H9 (cell line): ENCODE measurements at regions not wholly inside any gene's neighbourhood (a gene's known extent, or its start where the extent isn't known, plus 50 kb on each side); places are given as distances from the start of the nearest gene placed in this dataset.

ENCODE experiments used
- DNase-seq: peaks from one replicate; pipeline ENCODE4 v3.0.0-alpha.2; 2017
- H2AFZ ChIP-seq: one replicate; pipeline ENCODE4 v1.6.1; 2013; ENCODE audit warnings: mild to moderate bottlenecking, low read length, control low read depth, moderate library complexity
- H2AK5ac ChIP-seq: 2 replicates; pipeline ENCODE4 v1.6.1; 2013; ENCODE audit warnings: low read length, control low read depth, mixed read lengths; ENCODE audit not compliant: insufficient read length
- H2BK120ac ChIP-seq: one replicate; pipeline ENCODE4 v1.6.1; 2013; ENCODE audit warnings: low read depth, mild to moderate bottlenecking, low read length, control low read depth, inconsistent platforms; ENCODE audit not compliant: poor library complexity, severe bottlenecking
- H2BK12ac ChIP-seq: 2 replicates; pipeline ENCODE4 v1.6.1; 2013; ENCODE audit warnings: low read length, control low read depth, mixed read lengths, low read depth; ENCODE audit not compliant: insufficient read length
- H2BK15ac ChIP-seq: 2 replicates; pipeline ENCODE4 v1.6.1; 2013; ENCODE audit warnings: low read depth, low read length, control low read depth
- H2BK20ac ChIP-seq: one replicate; pipeline ENCODE4 v1.6.1; 2013; ENCODE audit warnings: low read depth, mild to moderate bottlenecking, low read length, control low read depth, inconsistent platforms; ENCODE audit not compliant: poor library complexity, severe bottlenecking
- H2BK5ac ChIP-seq: 2 replicates; pipeline ENCODE4 v1.6.1; 2013; ENCODE audit warnings: low read length, control low read depth, mixed read lengths; ENCODE audit not compliant: insufficient read length
- H3K14ac ChIP-seq: 2 replicates; pipeline ENCODE4 v1.6.1; 2013; ENCODE audit warnings: low read length, control low read depth; ENCODE audit not compliant: insufficient read depth
- H3K18ac ChIP-seq: 2 replicates; pipeline ENCODE4 v1.6.1; 2013; ENCODE audit warnings: low read depth, mild to moderate bottlenecking, mixed read lengths, low read length, control low read depth; ENCODE audit not compliant: insufficient read length
- H3K23ac ChIP-seq: 2 replicates; pipeline ENCODE4 v1.6.1; 2013; ENCODE audit warnings: low read length, control low read depth, mixed read lengths, low read depth; ENCODE audit not compliant: insufficient read length
- H3K23me2 ChIP-seq: 2 replicates; pipeline ENCODE4 v1.6.1; 2013; ENCODE audit warnings: low read depth, mild to moderate bottlenecking, mixed read lengths, low read length, control low read depth; ENCODE audit not compliant: insufficient read length, poor library complexity, severe bottlenecking
- H3K27ac ChIP-seq: 2 replicates; pipeline ENCODE4 v1.5.1; 2013; ENCODE audit warnings: low read length, control low read depth, mixed read lengths, low read depth; ENCODE audit not compliant: insufficient read length
- H3K27me3 ChIP-seq: 2 replicates; pipeline ENCODE4 v1.6.1; 2013; ENCODE audit warnings: low read length, control low read depth, inconsistent platforms; ENCODE audit not compliant: insufficient read depth
- H3K4ac ChIP-seq: 2 replicates; pipeline ENCODE4 v1.6.1; 2013; ENCODE audit warnings: low read depth, mild to moderate bottlenecking, control low read depth, inconsistent platforms, low read length, moderate library complexity
- H3K4me1 ChIP-seq: 2 replicates; pipeline ENCODE4 v1.6.1; 2013; ENCODE audit warnings: low read length, control low read depth, inconsistent platforms; ENCODE audit not compliant: insufficient read depth
- H3K4me2 ChIP-seq: 2 replicates; pipeline ENCODE4 v1.6.1; 2013; ENCODE audit warnings: low read length, control low read depth, mixed read lengths; ENCODE audit not compliant: insufficient read length, insufficient read depth
- H3K56ac ChIP-seq: 2 replicates; pipeline ENCODE4 v1.6.1; 2013; ENCODE audit warnings: low read depth, mild to moderate bottlenecking, mixed read lengths, low read length, control low read depth; ENCODE audit not compliant: insufficient read length
- H3K79me1 ChIP-seq: 2 replicates; pipeline ENCODE4 v1.6.1; 2013; ENCODE audit warnings: low read depth, mild to moderate bottlenecking, moderate library complexity, low read length, control low read depth, inconsistent platforms; ENCODE audit not compliant: insufficient read depth, poor library complexity, severe bottlenecking
- H3K79me2 ChIP-seq: 2 replicates; pipeline ENCODE4 v1.6.1; 2013; ENCODE audit warnings: low read length, control low read depth, inconsistent platforms; ENCODE audit not compliant: insufficient read depth
- H3K9ac ChIP-seq: 2 replicates; pipeline ENCODE4 v1.6.1; 2013; ENCODE audit warnings: low read length, control low read depth, mixed read lengths; ENCODE audit not compliant: insufficient read length; ENCODE audit errors: extremely low read depth
- H3K9me3 ChIP-seq: one replicate; pipeline ENCODE4 v1.6.1; 2013; ENCODE audit warnings: low read depth, low read length, inconsistent platforms; ENCODE audit not compliant: control insufficient read depth
- H3T11ph ChIP-seq: one replicate; pipeline ENCODE4 v1.6.1; 2013; ENCODE audit warnings: mild to moderate bottlenecking, low read length, control low read depth, inconsistent platforms
- H4K20me1 ChIP-seq: one replicate; pipeline ENCODE4 v1.6.1; 2013; ENCODE audit not compliant: control insufficient read depth, insufficient read length, insufficient read depth
- H4K5ac ChIP-seq: 2 replicates; pipeline ENCODE4 v1.6.1; 2013; ENCODE audit warnings: low read depth, mild to moderate bottlenecking, mixed read lengths, low read length, control low read depth; ENCODE audit not compliant: insufficient read length
- H4K8ac ChIP-seq: replicated peaks from 2 replicates; pipeline ENCODE4 v1.6.1; 2013; ENCODE audit warnings: low read length, control low read depth, mixed read lengths, low read depth; ENCODE audit not compliant: insufficient read length
- H4K91ac ChIP-seq: 2 replicates; pipeline ENCODE4 v1.6.1; 2013; ENCODE audit warnings: low read depth, mild to moderate bottlenecking, moderate library complexity, mixed read lengths, low read length, control low read depth; ENCODE audit not compliant: insufficient read length
- H3K27ac Mint-ChIP-seq, 3 experiments: 2 replicates in 2 of 3; 3 replicates in 1 of 3; pipeline ENCODE4 v1.8.0; 2020 to 2021; ENCODE audit warnings: mixed read lengths in 3 of 3, mild to moderate bottlenecking in 1 of 3, moderate library complexity in 1 of 3
- H3K27me3 Mint-ChIP-seq: 2 replicates; pipeline ENCODE4 v1.8.0; 2021; ENCODE audit warnings: low read depth, mild to moderate bottlenecking, moderate library complexity, mixed read lengths
- H3K36me3 Mint-ChIP-seq, 3 experiments: 2 replicates in 2 of 3; 3 replicates in 1 of 3; pipeline ENCODE4 v1.8.0; 2020 to 2021; ENCODE audit warnings: low read depth in 3 of 3, mixed read lengths in 3 of 3; ENCODE audit not compliant: insufficient read depth in 1 of 3
- H3K4me1 Mint-ChIP-seq, 2 experiments: 2 replicates each; pipeline ENCODE4 v1.8.0; 2020; ENCODE audit warnings: mixed read lengths in 2 of 2
- H3K4me3 Mint-ChIP-seq, 2 experiments: 2 replicates in 1 of 2; 3 replicates in 1 of 2; pipeline ENCODE4 v1.8.0; 2020 to 2021; ENCODE audit warnings: mild to moderate bottlenecking in 2 of 2, mixed read lengths in 2 of 2, moderate library complexity in 1 of 2
- H3K9me3 Mint-ChIP-seq, 2 experiments: 2 replicates in 1 of 2; 3 replicates in 1 of 2; pipeline ENCODE4 v1.8.0; 2020; ENCODE audit warnings: mild to moderate bottlenecking in 2 of 2, mixed read lengths in 2 of 2, moderate library complexity in 1 of 2
- WGBS: extraction: QIAGEN DNeasy Blood & Tissue Kit; methylation state at CpG from one replicate; pipeline ENCODE4 v1.1.7; 2013; ENCODE audit warnings: missing lambda C conversion rate, low lambda C conversion rate, mixed read lengths; ENCODE audit not compliant: insufficient read length; ENCODE audit errors: extremely low coverage; 5-methylcytosine and 5-hydroxymethylcytosine counted together
- TF ChIP-seq, protein P1 (sequence below): fragments of 200-600 bp; sonication (generic); conservative IDR thresholded peaks from 3 replicates; pipeline ENCODE4 v1.8.0; 2021; ENCODE audit warnings: antibody characterized with exemption, mild to moderate bottlenecking

DNA sequence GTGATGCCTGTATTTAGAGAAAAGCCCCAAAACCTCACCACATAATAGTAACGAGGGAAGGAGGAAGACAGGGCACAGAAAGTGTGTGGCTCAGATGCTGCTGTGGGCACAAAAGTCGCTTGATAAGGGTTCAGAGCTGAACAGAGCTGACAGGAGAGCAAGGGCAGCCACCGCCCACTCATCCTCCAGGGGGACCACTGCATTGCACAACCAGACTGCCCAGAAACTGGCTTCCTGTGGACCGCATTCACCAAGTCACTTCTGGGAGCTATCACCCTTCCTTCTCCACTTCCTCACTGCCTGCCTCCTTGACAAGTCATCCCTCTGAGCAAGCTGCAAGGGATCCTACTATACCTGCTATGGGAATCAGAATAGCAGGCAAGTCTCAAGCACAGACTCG, 512.4 kb upstream of the CDH11 start:
- no peak overlapping the region; the same call in 1 of the 2 replicates for H3K14ac ChIP-seq
- H3K79me1 ChIP-seq: no peaks in the 10 kb centered on the region
- H3K36me3 Mint-ChIP-seq: no peaks in the 10 kb centered on the region
- no peak overlapping the region for H2BK15ac ChIP-seq
- H3K27me3 ChIP-seq: no peaks in the 10 kb centered on the region
- no peak overlapping the region for H2AK5ac ChIP-seq
- H4K91ac ChIP-seq: no peak overlapping the region
- no peak overlapping the region for H3K27ac ChIP-seq
- H3K56ac ChIP-seq: no peak overlapping the region
- no peak overlapping the region for H4K8ac ChIP-seq
- no peak overlapping the region for H3K4ac ChIP-seq
- H2AFZ ChIP-seq: no peak overlapping the region
- no peak overlapping the region for H2BK5ac ChIP-seq
- no peaks in the 10 kb centered on the region for H3K9me3 Mint-ChIP-seq
- H4K20me1 ChIP-seq: no peaks in the 10 kb centered on the region
- H3K4me3 Mint-ChIP-seq: no peak overlapping the region
- H3K79me2 ChIP-seq: no peaks in the 10 kb centered on the region
- H4K5ac ChIP-seq: no peak overlapping the region
- no peaks in the 10 kb centered on the region for H3K9me3 ChIP-seq
- H3K18ac ChIP-seq: no peak overlapping the region
- TF ChIP-seq, protein P1, sequence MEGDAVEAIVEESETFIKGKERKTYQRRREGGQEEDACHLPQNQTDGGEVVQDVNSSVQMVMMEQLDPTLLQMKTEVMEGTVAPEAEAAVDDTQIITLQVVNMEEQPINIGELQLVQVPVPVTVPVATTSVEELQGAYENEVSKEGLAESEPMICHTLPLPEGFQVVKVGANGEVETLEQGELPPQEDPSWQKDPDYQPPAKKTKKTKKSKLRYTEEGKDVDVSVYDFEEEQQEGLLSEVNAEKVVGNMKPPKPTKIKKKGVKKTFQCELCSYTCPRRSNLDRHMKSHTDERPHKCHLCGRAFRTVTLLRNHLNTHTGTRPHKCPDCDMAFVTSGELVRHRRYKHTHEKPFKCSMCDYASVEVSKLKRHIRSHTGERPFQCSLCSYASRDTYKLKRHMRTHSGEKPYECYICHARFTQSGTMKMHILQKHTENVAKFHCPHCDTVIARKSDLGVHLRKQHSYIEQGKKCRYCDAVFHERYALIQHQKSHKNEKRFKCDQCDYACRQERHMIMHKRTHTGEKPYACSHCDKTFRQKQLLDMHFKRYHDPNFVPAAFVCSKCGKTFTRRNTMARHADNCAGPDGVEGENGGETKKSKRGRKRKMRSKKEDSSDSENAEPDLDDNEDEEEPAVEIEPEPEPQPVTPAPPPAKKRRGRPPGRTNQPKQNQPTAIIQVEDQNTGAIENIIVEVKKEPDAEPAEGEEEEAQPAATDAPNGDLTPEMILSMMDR: 0 out of 3 replicates have a peak, but pooled peaks have one; percentile 17
- no peak overlapping the region for H3K23ac ChIP-seq
- H3K27ac Mint-ChIP-seq: no peak overlapping the region
- H3T11ph ChIP-seq: no peak overlapping the region
- WGBS: no CpG with 5 or more reads among the region's 5 CpGs
- no peak overlapping the region for H2BK12ac ChIP-seq
- DNase-seq: no peak
- no peak overlapping the region for H3K4me2 ChIP-seq
- no peak overlapping the region for H2BK120ac ChIP-seq
- no peaks in the 10 kb centered on the region for H3K4me1 Mint-ChIP-seq
- peaks cover 1% of the 10 kb centered on the region; the same call in 1 of the 2 replicates for H3K27me3 Mint-ChIP-seq
- H2BK20ac ChIP-seq: no peak overlapping the region
- H3K4me1 ChIP-seq: no peaks in the 10 kb centered on the region
- H3K23me2 ChIP-seq: no peaks in the 10 kb centered on the region
- H3K9ac ChIP-seq: no peak overlapping the region
